ENCODE measurements at regions not wholly inside any gene's neighbourhood (a gene's known extent, or its start where the extent isn't known, plus 50 kb on each side); places are given as distances from the start of the nearest gene placed in this dataset.

DNA sequence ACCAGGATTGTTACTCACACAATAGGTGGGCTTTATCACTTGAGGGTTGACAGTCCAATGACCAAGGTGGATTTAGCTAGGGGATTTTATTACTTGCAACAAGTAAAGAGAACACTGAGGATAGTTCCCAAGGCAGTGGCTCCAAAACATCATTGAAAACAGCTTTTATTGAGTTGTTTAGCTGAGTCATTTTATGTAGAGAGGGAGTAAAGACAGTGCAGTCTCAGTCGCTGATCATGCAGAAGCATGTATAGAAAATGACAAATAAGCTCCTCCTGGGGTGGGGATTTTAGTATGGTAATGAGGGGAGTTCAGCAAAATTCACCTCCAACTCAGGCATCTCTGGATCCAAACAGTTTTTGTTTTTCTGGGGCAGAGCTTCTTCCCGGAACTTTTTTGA, 163.0 kb upstream of the CCDC179 start:
- DNase-seq (ENCODE audit: low read depth), result peak; percentile 2

DNA sequence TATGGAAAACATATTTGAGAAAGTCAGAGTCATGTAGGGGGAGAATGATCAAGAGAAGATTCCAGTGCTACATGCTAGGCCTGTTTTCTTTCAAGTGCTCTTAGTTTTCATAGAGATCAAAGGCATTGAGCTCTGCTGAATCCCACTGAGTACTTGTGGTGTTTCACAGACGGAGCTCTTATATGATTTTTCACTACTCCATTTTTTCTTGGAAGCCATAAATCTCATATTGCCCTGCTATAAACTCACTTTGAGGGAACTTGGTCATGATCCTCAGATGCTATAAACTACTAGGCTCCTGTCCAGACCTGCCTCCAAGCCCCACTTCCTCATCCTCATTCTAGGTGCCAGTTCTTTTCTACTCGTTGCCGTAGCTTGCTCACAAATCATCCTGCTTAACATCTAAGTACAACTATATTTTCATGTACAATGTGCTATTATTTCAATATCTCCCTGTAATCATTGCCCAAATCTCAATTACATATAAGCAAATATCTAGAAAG, 180.8 kb upstream of the CCDC179 start:
- DNase-seq (ENCODE audit: low read depth), result no peak

DNA sequence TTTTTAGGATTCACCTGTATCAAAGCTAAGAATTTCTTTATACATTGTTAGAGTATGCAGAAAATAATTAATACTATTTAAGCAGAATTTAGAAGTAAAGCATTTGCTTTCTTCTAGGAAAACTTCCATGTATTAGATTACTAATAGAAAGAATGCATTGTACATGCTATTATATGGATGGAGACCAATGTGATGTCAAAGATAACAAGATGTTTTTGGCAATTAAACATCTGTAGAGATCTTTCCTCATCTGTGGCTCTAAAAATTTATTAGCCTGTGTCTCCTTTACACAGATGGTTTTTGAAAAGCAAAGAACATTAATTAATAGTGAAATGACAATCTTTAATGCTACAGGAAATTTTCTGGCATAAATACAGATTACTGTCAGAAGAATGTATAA, 198.4 kb upstream of the CCDC179 start:
- DNase-seq (ENCODE audit: low read depth), result no peak

DNA sequence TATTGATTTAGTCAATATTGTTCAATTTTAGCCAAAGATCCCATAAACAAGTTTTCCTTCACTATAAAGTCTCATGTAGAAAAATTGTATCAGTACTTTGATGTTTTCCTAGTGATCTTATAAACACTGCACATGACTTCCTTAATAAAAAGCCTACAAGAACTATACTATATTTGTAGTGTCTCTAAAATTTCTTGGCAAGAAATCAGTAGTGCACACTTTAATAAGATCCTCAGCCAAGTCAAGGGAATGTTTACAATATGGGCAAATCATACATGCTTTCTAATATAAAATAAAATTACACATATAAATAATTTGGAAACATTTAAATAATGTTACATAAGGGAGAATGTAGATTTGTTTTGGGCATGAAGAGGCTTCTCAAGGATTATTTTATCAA, 203.0 kb upstream of the CCDC179 start:
- no peak for DNase-seq (ENCODE audit: low read depth)

DNA sequence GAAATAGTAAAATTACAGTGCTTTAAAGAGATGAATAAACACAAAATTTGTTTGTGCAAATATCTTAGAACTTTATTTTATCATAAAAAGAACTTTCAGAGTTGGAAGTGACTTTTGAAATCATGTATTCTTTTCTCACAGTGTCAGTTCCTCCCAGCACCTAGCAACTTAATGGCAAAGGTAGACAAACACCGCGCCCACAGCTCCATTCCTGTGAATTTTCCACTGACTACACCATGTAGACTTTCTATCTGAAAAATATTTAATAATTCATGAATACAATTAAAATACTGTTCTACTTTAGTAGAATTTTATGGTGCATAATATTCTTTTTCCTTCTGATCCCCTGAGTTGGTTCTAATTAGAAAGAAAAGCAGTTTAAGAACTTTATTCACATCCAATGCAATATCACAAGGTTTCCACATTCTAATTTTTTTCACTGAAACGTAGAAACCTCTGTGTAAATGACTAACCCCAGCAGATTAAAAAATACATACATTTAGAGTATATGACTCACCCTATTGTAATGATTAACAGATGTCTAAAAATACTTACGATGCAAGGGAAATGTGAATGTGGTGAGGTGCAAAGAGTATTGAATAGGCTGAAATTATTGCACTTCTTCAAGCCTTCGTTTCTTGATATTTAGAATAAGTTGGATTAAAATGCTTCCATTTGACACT, 218.2 kb upstream of the CCDC179 start:
- peak; percentile 17 for DNase-seq (ENCODE audit: low read depth)

DNA sequence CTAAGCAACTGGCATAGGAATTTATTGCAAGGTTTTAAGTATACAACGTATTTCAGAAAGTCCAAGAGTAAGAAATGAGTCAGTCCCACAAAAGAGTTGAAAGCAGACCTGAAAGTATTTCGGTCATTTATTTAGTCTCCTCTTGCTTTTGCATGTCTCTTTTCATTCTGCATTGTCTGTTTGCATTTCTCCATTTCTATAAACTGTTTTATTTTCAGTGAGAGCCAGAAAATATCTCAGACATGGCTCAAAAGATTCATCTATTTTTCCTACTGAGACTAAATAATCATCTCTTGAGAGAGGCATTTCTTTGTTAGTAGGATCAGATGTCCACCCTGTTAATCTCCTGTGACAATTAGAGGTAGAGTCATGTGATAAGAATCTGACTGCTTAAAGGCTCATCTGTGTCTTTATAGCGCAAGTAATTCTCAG, 219.1 kb upstream of the CCDC179 start:
- DNase-seq (ENCODE audit: low read depth), result peak; percentile 39

DNA sequence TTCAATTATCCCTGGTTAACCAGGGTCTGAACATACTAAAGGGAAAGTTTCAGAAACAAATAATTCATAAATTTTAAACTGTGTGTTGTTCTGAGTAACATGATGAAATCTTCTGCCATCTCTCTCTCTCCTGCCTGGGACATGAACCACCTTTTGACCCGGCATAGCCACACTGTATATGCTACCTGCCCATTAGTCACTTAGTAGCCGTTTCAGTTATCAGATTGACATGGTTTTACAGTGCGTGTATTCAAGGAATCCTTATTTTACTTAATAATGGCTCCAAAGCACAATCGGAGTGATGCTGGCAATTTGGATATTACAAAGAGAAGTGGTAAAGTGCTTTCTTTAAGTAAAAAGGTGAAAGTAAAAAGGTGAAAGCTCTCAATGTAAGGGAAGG, 227.1 kb upstream of the CCDC179 start:
- DNase-seq (ENCODE audit: low read depth), result no peak

DNA sequence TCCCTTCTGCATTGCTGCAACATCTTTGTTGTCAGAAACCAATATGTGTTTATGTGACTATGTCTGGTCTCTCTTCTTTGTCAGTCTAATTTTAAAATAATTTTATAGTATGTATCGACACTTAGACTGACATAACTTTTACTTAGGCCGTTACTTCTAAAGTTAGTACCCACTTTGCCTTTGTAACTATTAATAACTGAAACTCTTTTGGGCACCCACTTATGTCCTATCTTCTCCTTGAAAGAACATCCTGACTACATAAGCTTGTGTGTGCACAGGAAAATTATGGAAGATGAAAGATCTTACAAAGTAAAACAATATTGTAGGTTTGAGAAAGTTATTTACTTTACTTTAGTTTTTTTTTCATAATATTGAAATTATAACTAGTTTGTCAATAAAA, 230.4 kb upstream of the CCDC179 start:
- DNase-seq (ENCODE audit: low read depth), result no peak

DNA sequence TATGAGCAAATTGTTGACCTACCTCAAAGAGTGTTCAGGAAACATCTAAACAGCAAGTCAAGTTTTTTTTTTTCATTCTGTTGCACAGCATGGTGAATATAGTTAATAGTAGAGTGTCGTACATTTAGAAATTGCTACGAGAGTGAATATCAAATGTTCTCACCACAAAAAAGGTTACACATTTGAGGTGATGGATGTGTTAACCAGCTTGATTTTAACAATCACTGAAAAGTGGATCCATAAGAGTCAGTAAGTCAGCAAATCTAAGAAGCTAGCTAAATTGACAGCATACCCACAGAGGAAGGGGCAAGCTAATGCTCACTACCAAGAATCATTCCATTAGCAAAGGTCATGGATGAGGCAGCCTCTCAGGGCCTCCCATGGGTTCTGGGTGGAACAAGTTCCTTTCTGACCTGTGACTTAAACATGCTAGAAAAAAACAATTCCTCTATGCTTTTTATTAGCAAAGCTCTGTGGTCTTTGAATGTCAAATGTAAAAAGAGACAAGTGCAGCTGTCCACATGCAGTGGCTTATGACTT, 235.4 kb upstream of the CCDC179 start:
- DNase-seq (ENCODE audit: low read depth), result peak; percentile 20

DNA sequence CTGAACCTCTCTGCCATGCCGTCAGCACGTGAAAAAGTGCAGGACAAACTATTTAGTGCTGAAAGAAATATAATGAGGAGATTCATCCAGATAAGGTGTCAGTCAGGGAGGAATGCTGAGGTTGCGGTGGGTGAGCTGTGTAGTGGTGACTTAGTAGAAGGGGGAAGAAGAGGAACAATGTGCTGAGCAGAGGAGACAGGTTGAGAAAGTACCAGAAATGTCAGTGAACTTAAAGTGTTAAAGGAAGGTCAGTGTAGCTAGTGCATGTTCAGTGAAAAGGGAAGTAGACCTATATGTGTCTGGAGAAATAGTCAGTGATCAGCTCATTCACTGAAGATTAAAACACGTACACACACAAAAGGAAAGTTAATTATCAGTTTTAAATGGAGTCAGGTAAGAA, 237.6 kb upstream of the CCDC179 start:
- DNase-seq (ENCODE audit: low read depth), result no peak

DNA sequence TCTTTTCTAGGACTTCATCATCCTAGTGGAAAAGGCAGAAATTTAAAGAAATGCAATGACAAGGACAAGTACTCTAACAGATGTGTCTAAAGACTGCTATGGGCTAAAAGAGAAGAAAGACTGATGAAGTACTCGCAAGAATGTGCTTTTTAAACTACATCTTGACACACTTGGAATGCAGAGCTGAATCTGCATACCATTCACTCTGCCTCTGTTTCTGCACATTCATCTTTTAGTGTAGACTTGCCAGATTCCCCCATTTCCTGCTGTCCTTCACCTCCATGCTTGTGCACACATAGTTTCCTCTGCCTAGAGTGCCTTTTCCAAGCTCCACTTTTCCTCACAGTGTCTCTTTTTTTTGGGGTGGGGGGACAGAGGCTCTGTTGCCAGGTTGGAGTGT, 239.0 kb upstream of the CCDC179 start:
- DNase-seq (ENCODE audit: low read depth), result no peak

DNA sequence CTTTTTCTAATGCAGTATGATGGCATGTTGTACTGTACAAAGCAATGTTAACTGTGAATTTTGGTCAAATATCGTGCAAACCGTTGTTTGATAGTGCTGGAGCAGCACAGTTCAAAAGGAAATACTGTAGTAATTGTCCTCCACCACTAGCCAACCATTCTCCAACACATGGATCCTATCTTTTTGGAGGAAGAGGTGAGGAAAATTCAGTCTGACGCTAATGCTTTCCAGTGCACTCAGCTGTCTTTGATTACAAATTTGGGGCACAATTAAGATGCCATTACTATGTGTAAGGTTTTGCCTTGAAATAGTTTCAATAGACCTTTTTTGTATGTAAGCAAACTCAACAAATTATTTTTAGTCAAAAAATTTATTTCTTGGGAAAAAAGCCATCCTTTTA, 240.5 kb upstream of the CCDC179 start:
- no peak for DNase-seq (ENCODE audit: low read depth)

DNA sequence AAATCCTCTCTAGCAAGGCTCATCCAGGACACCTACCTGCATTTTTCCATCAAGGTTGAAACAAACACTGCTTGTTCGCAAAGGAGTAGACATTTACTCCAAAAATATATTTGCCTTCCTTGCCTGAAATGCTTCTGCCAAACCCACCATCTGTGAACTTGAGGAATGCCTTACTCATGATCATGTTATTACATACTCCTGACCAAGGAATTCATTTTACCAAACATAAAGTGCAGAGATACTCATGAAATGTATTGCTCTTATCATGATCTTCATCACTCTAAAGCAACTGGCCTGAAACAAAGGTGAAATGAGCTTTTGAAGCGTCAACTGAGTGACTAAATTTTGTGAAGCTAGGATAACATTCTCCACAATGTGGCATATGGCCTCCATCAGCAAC, 243.1 kb upstream of the CCDC179 start:
- DNase-seq (ENCODE audit: low read depth), result no peak

DNA sequence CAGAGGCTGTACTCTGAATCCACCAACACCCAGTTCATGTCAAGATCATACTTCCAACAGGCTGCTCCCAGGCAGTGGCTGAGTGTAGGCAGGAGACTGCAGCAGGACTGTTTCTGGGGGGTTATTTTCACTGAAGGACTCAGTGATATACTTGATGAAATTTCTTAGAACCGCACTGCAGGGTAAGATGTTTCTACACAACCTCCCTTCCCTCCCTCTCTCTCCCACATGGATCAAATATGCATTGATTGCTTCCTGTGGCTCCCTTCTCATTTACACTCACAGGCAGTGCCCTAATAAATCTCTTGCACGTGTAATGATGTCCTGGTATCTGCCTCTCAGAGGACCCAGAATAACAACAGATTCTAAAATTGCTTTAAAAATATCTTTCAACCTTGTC, 251.3 kb upstream of the CCDC179 start:
- no peak for DNase-seq (ENCODE audit: low read depth)

DNA sequence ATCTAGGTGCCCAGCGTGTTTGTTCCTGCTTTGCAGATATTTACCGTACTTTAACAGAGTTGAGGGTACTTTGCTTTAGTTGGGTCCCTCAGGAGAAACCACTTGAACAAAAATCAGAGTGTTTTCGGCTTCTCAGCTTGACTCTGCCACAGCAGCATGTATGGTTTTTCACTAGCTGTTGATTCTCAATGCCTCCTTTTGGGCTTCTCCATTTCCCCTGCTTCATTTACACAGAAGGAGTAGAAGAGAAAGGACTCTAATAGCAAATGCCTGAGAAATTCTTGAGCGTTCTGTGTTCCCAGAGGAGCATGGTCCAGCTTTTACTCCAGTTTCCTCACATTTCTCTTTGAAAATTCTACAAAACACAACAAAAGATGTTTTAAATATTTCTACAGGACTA, 252.1 kb upstream of the CCDC179 start:
- DNase-seq (ENCODE audit: low read depth), result no peak

DNA sequence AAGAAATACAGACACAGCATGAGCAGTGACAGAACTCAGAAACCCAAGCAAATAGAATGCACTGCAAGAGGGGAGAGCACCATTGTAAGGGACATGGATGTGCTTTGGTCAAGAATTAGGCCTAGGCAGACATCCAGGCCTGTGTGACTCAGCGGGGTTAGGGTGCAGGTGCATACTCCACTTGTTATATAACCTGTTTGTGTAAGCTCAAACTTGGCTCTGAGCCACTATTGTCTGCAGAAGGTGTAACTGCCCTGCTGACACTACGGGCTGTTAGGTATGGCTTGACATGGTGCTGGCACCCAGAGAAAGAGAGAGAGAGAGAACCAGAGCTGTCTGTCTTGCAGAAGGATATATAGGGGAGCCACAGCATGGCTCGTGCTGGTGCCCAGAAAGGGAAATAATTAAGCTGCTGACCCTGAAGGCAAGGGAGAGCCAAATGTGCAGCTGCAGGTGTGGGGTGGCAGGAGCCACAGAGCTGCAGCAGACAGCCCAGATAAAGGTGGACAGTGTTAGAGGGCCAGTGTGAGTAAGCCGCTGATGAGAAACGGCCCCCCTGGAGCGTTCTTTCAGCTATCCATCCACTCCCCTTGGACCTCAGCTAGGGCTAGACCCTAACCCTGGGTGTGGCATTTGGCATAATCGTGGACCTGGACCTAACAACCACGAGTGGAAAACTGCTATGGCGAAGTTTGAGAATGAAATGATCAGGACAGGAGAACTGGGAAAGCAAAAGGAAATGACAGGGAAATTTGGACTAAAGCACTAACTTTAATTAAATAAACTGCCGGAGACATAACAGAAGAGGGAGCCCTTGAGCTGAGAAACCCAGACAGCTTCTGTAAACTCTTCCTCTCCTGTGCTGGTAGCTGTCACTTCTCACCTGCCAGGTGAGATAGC, 253.0 kb upstream of the CCDC179 start:
- peak; percentile 42 for DNase-seq (ENCODE audit: low read depth)

DNA sequence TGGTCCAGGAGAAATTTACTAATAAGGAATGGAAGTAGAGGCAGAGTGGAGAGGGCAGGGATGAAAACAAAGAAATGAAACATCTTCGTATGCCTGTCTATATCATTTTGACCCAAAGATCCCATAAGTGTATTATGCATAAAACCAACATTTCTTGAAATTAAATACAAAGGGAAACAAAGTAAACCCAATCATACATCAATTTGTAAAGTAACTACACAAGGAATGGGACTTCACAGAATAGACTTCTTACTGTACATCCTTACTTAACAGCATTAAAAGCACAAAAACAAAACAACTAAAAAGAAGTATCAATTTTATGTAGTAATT, 253.6 kb upstream of the CCDC179 start:
- no peak for DNase-seq (ENCODE audit: low read depth)

DNA sequence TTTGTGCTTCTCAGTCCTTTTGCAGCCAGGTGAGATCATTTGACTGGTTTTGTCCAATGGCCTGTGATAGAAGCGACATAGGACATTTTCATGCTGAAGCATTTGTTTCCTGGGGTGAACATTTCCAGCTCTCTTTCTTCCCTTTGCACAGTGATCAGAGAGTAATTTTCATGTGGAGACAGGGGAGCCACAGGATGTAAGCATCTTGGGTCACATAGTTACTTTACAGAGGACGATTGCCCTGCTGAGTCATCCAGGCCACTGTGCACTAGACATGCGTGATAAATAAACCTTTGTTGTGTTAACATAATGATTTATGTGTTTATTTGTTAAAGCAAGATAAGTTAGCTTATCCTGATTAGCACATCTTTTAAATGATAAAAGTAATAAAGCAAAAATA, 263.5 kb upstream of the CCDC179 start:
- peak; percentile 63 for DNase-seq (ENCODE audit: low read depth)

DNA sequence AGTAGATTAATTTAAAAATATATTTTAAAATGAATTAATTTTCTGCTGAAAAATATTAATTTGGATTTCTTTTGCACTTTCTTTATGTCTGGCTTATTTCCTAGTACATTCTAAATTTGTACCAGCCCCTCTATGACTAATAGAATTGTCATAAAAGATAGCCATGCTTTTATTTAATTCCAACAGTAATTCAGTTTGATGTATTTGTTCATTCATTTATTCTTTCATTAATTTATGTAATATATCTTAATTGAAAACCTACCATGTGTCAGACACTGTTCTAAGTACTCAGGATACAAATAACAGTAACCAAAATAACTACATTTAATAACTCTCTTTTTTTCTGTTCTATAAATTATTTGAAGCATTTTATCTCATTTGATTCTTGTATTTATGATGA, 264.0 kb upstream of the CCDC179 start:
- DNase-seq (ENCODE audit: low read depth), result peak; percentile 27

DNA sequence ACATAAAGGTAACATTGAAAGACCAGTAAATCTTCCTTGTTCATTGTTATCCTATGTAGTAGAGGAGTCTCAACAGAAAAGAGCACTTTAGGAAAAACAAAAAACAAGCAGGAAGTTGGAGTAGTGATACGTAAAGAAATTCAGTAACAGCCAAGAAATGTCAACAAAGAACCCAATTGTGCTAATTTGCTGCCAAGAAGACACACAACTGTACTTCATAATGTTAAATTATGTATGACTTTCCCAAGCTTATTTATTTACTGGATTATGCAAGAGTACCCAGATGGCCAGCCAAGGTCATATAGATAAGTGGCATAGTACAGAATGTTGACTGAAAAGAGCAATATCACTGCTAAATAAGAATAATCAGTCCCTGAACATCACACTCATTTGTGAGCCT, 264.7 kb upstream of the CCDC179 start:
- DNase-seq (ENCODE audit: low read depth), result no peak

DNA sequence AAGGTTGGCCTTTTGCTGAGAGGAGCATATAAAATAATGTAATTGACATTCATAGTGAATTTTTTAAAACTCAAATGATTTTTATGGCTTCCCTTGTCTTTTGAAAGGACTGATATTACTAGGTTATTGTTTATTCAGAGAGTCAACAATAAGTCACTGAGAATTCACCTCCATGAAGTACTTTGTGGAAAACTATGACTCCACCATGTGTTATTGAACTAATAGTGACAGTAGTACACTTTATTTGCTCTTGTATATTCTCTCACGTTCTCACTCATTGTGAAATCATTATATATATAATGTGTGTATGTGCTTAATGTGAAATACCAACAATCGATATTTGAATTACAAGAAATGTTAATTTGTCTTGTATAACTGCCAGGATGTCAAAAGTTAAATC, 267.4 kb upstream of the CCDC179 start:
- DNase-seq (ENCODE audit: low read depth), result no peak

DNA sequence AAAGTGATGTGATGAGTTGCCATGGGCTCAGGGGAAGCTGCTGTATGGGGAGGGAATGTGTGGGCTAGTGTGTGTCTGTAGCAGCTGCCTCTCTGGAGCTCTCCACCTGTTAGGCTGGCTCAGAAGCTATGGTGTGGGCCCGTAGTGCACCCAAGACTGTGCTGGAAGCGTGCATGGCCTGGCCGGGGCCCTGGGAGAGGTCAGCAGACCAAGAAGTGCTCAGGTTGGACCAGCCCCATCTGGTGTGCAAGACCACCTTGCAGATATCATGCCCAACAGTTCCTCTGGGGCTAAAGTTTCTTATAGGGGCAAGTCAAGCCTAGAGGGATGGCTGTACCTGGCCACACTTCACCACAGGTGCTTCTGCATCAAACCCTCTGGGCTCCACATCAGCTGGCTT, 274.4 kb upstream of the CCDC179 start:
- no peak for DNase-seq (ENCODE audit: low read depth)

DNA sequence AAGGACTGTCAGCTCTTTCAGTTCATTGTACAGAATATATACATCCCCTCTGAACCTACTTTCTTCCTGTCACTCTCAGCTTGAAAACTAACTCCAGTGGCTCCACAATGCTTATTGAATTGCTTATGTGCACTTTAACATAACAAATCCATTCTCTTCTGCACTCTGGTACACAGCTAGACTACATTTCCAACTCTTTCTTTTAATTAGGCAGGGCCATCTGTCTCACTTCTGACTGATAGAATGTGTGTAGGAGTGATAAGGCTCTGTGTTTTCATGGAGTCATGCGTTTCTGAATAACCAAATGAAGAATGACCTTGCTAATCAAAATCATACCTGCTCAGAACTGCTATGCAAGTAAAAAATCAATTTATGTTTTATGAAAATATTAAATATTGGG, 278.5 kb upstream of the CCDC179 start:
- DNase-seq (ENCODE audit: low read depth), result no peak

All from LHCN-M2 (cell line).